ENCODE measurements at regions not wholly inside any gene's neighbourhood (a gene's known extent, or its start where the extent isn't known, plus 50 kb on each side); places are given as distances from the start of the nearest gene placed in this dataset.
"Not testable (repeated sequence)": the region's sequence is repeated elsewhere in the genome, so short reads cannot be mapped to it uniquely, and the experiment has no call there.

GRCh38 chr3:150130404-150131100 is 159.9 kb upstream of the PFN2 start:
- intact Hi-C loops (cut with DNase I), result no loop called here
- Histone ChIP-seq H3K4me1 (no peaks in the 10 kb centered on the region), H3K27me3 (no peaks in the 10 kb centered on the region), H3K9me3 (no peaks in the 10 kb centered on the region), H3K4me3 (no peak overlapping the region), H3K36me3 (no peaks in the 10 kb centered on the region), H3K27ac (replicated peaks in 1 of 4) (no peak overlapping the region)
- peak; percentile 47 for DNase-seq (ENCODE audit: extremely low spot score)
- TF ChIP-seq CTCF (IDR thresholded peaks at IDR 0.05) (no peak), EP300 (IDR thresholded peaks at IDR 0.05) (no peak), POLR2A (IDR thresholded peaks at IDR 0.05; ENCODE audit: low read depth) (no peak), POLR2AphosphoS5 (IDR thresholded peaks at IDR 0.05) (no peak)
- 86% methylated on average over 5 of the region's 5 CpGs for WGBS

GRCh38 chr3:150129166-150129565 is 158.5 kb upstream of the PFN2 start:
- no peak overlapping the region for H3K27ac ChIP-seq (replicated peaks in 1 of 4)
- H3K9me3 ChIP-seq, result no peaks in the 10 kb centered on the region
- intact Hi-C loops (cut with DNase I), result no loop called here
- H3K36me3 ChIP-seq, result no peaks in the 10 kb centered on the region
- no peak for TF ChIP-seq POLR2A (IDR thresholded peaks at IDR 0.05; ENCODE audit: low read depth)
- TF ChIP-seq CTCF (IDR thresholded peaks at IDR 0.05), result no peak
- TF ChIP-seq EP300 (IDR thresholded peaks at IDR 0.05), result no peak
- TF ChIP-seq POLR2AphosphoS5 (IDR thresholded peaks at IDR 0.05), result no peak
- H3K27me3 ChIP-seq, result no peaks in the 10 kb centered on the region
- no peaks in the 10 kb centered on the region for H3K4me1 ChIP-seq
- no peak overlapping the region for H3K4me3 ChIP-seq
- DNase-seq (ENCODE audit: extremely low spot score), result peak; percentile 85
- WGBS, result 82% methylated on average over 4 of the region's 4 CpGs

GRCh38 chr3:150128126-150128525 is 157.4 kb upstream of the PFN2 start:
- no peak for DNase-seq (ENCODE audit: extremely low spot score)
- intact Hi-C loops (cut with DNase I), result no loop called here
- no peak overlapping the region for H3K27ac ChIP-seq (replicated peaks in 1 of 4)
- no peaks in the 10 kb centered on the region for H3K4me1 ChIP-seq
- H3K4me3 ChIP-seq, result no peak overlapping the region
- no peaks in the 10 kb centered on the region for H3K36me3 ChIP-seq
- WGBS, result 72% methylated on average over 3 of the region's 3 CpGs
- H3K9me3 ChIP-seq, result no peaks in the 10 kb centered on the region
- TF ChIP-seq POLR2A (IDR thresholded peaks at IDR 0.05; ENCODE audit: low read depth) (no peak), POLR2AphosphoS5 (IDR thresholded peaks at IDR 0.05) (no peak), CTCF (IDR thresholded peaks at IDR 0.05) (no peak), EP300 (IDR thresholded peaks at IDR 0.05) (no peak)
- H3K27me3 ChIP-seq, result no peaks in the 10 kb centered on the region

- intact Hi-C loops (cut with DNase I), result no loop called here
- Histone ChIP-seq H3K9me3 (peaks cover 0 to 5% (median 0%) of the 10 kb centered on the region in 4 donors), H3K36me3 (no peaks in the 10 kb centered on the region), H3K27me3 (no peaks in the 10 kb centered on the region), H3K4me1 (no peaks in the 10 kb centered on the region), H3K27ac (replicated peaks in 1 of 4) (no peak overlapping the region), H3K4me3 (no peak overlapping the region)
- DNase-seq (ENCODE audit: extremely low spot score), result no peak
- no peak for TF ChIP-seq CTCF (IDR thresholded peaks at IDR 0.05)
- TF ChIP-seq POLR2A (IDR thresholded peaks at IDR 0.05; ENCODE audit: low read depth), result no peak
- no peak for TF ChIP-seq POLR2AphosphoS5 (IDR thresholded peaks at IDR 0.05)
- TF ChIP-seq EP300 (IDR thresholded peaks at IDR 0.05), result no peak
- 82% methylated on average over 7 of the region's 7 CpGs for WGBS
Measured at GRCh38 chr3:150127011-150127490, 156.4 kb upstream of the PFN2 start.

- Histone ChIP-seq H3K4me3 (no peak overlapping the region), H3K36me3 (no peaks in the 10 kb centered on the region), H3K27me3 (no peaks in the 10 kb centered on the region), H3K9me3 (peaks cover 0 to 5% (median 0%) of the 10 kb centered on the region in 4 donors), H3K4me1 (no peaks in the 10 kb centered on the region), H3K27ac (replicated peaks in 1 of 4) (no peak overlapping the region)
- WGBS, result 85% methylated on average over 2 of the region's 2 CpGs
- intact Hi-C loops (cut with DNase I), result no loop called here
- no peak for DNase-seq (ENCODE audit: extremely low spot score)
- TF ChIP-seq CTCF (IDR thresholded peaks at IDR 0.05) (no peak), EP300 (IDR thresholded peaks at IDR 0.05) (no peak), POLR2A (IDR thresholded peaks at IDR 0.05; ENCODE audit: low read depth) (no peak), POLR2AphosphoS5 (IDR thresholded peaks at IDR 0.05) (no peak)
Measured at GRCh38 chr3:150124142-150124541, 153.4 kb upstream of the PFN2 start.

- intact Hi-C loops (cut with DNase I); H3K27me3 ChIP-seq; H3K9me3 ChIP-seq; H3K36me3 ChIP-seq; H3K4me3 ChIP-seq; DNase-seq (ENCODE audit: extremely low spot score); H3K4me1 ChIP-seq; H3K27ac ChIP-seq (replicated peaks in 1 of 4): not testable (repeated sequence)
- 73% methylated on average over 2 of the region's 2 CpGs for WGBS
Measured at GRCh38 chr3:150123249-150123648, 152.6 kb upstream of the PFN2 start.
